GM21825 (cell line): ENCODE measurements at regions not wholly inside any gene's neighbourhood (a gene's known extent, or its start where the extent isn't known, plus 50 kb on each side); places are given as distances from the start of the nearest gene placed in this dataset.
"Not testable (repeated sequence)": the region's sequence is repeated elsewhere in the genome, so short reads cannot be mapped to it uniquely, and the experiment has no call there.

Experiments
- ATAC-seq: cut with Tn5 transposase; IDR thresholded peaks from one replicate; pipeline ENCODE4 v1.9.1; 2021; ENCODE audit warnings: mild to moderate bottlenecking, moderate library complexity; ENCODE audit not compliant: unreplicated experiment

- ATAC-seq, result no peak
These were observed 159.7 kb upstream of the POU1F1 start for GRCh38 chr3:87435926-87436620.

- not testable (repeated sequence) for ATAC-seq
These were observed 157.1 kb upstream of the POU1F1 start for GRCh38 chr3:87433445-87433844.

GRCh38 chr3:87426918-87427317 is 150.5 kb upstream of the POU1F1 start:
- ATAC-seq, result no peak

- ATAC-seq, result no peak
These were observed 148.7 kb upstream of the POU1F1 start for GRCh38 chr3:87425056-87425455.

GRCh38 chr3:87423336-87423735 is 147.0 kb upstream of the POU1F1 start:
- no peak for ATAC-seq

GRCh38 chr3:87422333-87422732 is 145.9 kb upstream of the POU1F1 start:
- no peak for ATAC-seq

- no peak for ATAC-seq
These were observed 143.8 kb upstream of the POU1F1 start for GRCh38 chr3:87420171-87420570.

- no peak for ATAC-seq
These were observed 137.9 kb upstream of the POU1F1 start for GRCh38 chr3:87414271-87414670.

GRCh38 chr3:87413814-87414213 is 137.4 kb upstream of the POU1F1 start:
- no peak for ATAC-seq

GRCh38 chr3:87410110-87410509 is 133.7 kb upstream of the POU1F1 start:
- ATAC-seq, result no peak

- ATAC-seq, result no peak
These were observed 121.9 kb upstream of the POU1F1 start for GRCh38 chr3:87398168-87398801.

GRCh38 chr3:87397211-87397610 is 120.8 kb upstream of the POU1F1 start:
- no peak for ATAC-seq

GRCh38 chr3:87390821-87391220 is 114.4 kb upstream of the POU1F1 start:
- no peak for ATAC-seq

GRCh38 chr3:87390353-87390752 is 114.0 kb upstream of the POU1F1 start:
- ATAC-seq, result no peak

GRCh38 chr3:87375231-87375682 is 98.9 kb upstream of the POU1F1 start:
- no peak for ATAC-seq

- ATAC-seq, result no peak
These were observed 93.6 kb upstream of the POU1F1 start for GRCh38 chr3:87370007-87370406.

GRCh38 chr3:87367736-87368135 is 91.4 kb upstream of the POU1F1 start:
- ATAC-seq, result no peak

- ATAC-seq, result no peak
These were observed 87.3 kb upstream of the POU1F1 start for GRCh38 chr3:87363721-87364120.

GRCh38 chr3:87361956-87362355 is 85.6 kb upstream of the POU1F1 start:
- ATAC-seq, result no peak

- ATAC-seq, result no peak
These were observed 84.9 kb upstream of the POU1F1 start for GRCh38 chr3:87361271-87361670.

GRCh38 chr3:87359826-87360225 is 83.4 kb upstream of the POU1F1 start:
- ATAC-seq, result no peak

- no peak for ATAC-seq
These were observed 82.6 kb upstream of the POU1F1 start for GRCh38 chr3:87359025-87359424.

- no peak for ATAC-seq
These were observed 81.7 kb upstream of the POU1F1 start for GRCh38 chr3:87358066-87358465.
